ENCODE measurements at regions not wholly inside any gene's neighbourhood (a gene's known extent, or its start where the extent isn't known, plus 50 kb on each side); places are given as distances from the start of the nearest gene placed in this dataset.

DNA sequence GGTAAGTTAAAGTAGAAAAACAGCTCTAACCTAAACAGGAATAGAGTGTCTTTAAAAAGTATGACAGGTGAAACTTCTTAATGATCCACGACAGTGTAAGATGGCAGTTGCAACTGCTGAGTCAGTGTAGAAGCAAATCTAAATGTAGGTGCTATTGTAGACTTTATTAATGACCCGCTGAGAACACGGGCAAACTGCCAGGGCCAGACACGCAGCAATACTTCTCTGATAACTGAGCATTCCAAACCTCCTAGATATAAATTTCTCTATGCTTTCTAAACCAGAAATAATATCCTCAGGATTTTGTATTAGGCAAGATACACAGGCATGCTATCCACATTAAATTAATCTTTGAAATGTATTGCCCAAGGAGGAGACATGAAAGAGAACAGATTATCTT, 1076.4 kb downstream of the HACE1 start:
- DNase-seq (ENCODE audit: insufficient read length, low spot score) (no peak), FAIRE-seq (no peak)
- no peak for TF ChIP-seq CTCF (IDR thresholded peaks at IDR 0.05; ENCODE audit: insufficient read depth, missing control alignments)

DNA sequence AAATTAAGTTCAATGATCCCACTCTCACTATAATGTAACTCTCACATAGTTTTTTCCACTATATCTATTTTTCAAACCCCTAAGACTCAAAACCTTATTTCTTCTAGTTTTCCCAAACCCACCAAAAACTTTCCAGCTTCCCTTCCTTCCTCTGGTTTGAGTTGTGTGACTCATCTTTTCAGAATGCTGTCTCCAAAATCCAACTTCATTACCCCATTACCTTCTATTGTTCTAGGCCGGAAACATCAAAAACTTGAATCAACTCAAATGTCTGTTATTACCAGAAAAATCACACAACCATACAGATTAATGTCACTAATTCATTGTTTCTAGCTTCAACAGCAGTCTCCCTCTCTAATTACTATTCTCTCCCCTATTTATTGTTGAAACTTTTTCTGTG, 1090.3 kb downstream of the HACE1 start:
- TF ChIP-seq CTCF (IDR thresholded peaks at IDR 0.05; ENCODE audit: insufficient read depth, missing control alignments), result no peak
- FAIRE-seq (no peak), DNase-seq (ENCODE audit: insufficient read length, low spot score) (no peak)

- DNase-seq (ENCODE audit: insufficient read length, low spot score), result no peak
- TF ChIP-seq CTCF (IDR thresholded peaks at IDR 0.05; ENCODE audit: insufficient read depth, missing control alignments), result no peak
- no peak for FAIRE-seq
Measured at GRCh38 chr6:103750603-103751002, 1109.1 kb downstream of the HACE1 start.

DNA sequence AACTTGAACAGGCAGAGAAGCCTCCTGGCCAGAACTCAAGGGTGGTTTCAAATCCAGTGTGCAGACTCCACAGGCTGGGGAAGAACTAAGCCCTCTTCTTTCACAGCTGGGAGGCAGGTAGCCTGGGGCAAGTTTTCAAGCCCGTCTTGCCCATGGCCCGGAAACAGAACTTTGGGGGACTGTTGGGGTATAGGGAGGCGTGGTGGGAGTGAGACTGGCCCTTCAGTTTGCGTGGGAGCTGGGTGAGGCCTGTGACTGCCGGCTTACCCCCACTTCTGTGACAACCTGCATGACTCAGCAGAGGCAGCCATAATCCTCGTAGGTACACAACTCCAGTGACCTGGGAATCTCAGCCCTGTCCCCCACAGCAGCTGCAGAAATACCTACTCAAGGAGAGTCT, 1125.7 kb downstream of the HACE1 start:
- no peak for FAIRE-seq
- TF ChIP-seq CTCF (IDR thresholded peaks at IDR 0.05; ENCODE audit: insufficient read depth, missing control alignments), result no peak

GRCh38 chr6:103729658-103730057, 1130.1 kb downstream of the HACE1 start:
- DNase-seq (ENCODE audit: insufficient read length, low spot score) (no peak), FAIRE-seq (no peak)
- TF ChIP-seq CTCF (IDR thresholded peaks at IDR 0.05; ENCODE audit: insufficient read depth, missing control alignments), result no peak

More for the DNA sequence above, 1125.7 kb downstream of the HACE1 start:
- no peak for DNase-seq (ENCODE audit: insufficient read length, low spot score)

DNA sequence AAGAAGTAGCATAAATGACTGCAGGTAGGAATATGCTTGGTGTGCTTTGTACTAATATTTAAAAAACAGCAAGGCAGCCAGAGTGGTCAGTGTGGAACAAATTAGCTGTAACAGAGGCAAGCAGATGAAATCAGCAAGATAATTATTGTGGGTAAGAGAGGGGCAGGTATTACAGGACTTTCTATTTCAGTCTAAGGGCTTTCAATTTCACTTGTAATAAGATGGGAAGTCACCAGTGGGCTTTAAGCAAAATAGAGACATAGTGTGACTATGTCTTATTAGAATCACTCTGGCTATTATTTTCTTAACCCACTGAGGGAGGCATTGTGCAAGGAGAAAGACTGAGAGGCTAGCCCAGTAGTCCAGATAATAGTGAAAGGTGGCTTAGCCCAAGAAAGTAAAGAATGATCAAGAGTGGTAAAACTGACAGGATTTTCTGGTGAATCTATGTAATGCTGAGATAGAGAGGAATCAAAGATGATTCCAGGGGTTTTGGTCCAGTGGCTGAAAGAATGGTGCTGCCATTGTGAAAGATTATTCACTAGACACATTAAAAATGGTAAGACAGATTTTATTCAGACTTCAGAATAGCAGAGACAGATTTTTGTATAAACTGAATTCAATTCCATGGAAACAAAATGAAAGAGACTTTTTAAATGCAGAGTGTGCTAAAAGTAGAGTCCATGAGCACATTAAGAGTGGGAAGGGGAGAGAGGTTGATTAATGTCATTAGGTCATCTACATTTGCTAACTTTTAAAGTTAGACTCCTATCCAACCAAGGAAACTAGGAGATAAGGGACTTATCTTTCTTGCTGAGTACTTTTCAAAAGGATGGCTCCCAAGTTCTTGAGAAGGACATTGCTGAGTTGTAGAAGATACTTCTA, 1136.0 kb downstream of the HACE1 start:
- no peak for DNase-seq (ENCODE audit: insufficient read length, low spot score)
- FAIRE-seq, result no peak
- no peak for TF ChIP-seq CTCF (IDR thresholded peaks at IDR 0.05; ENCODE audit: insufficient read depth, missing control alignments)

- no peak for FAIRE-seq
- no peak for TF ChIP-seq CTCF (IDR thresholded peaks at IDR 0.05; ENCODE audit: insufficient read depth, missing control alignments)
- DNase-seq (ENCODE audit: insufficient read length, low spot score), result no peak
Measured at GRCh38 chr6:103722683-103723082, 1137.0 kb downstream of the HACE1 start.
